GM23338 (cell line): ENCODE measurements at regions not wholly inside any gene's neighbourhood (a gene's known extent, or its start where the extent isn't known, plus 50 kb on each side); places are given as distances from the start of the nearest gene placed in this dataset.

Experiments
- ATAC-seq: fragments of 200-7000 bp; cut with Tn5 transposase; 3 replicates; pipeline ENCODE4 v1.9.1; 2020
- DNase-seq: peaks from one replicate; pipeline ENCODE4 v3.0.0-alpha.2; 2015; ENCODE audit warnings: low spot score
- H2AFZ ChIP-seq: fragments of 200-600 bp; sonication (generic); 2 replicates; pipeline ENCODE4 v1.8.0; 2016; ENCODE audit warnings: antibody characterized with exemption, mild to moderate bottlenecking, moderate library complexity
- H3F3A ChIP-seq: fragments of 200-600 bp; sonication (generic); replicated peaks from 2 replicates; pipeline ENCODE4 v1.8.0; 2017; ENCODE audit warnings: antibody characterized with exemption, mixed run types, low read depth
- H3K27ac ChIP-seq: fragments of 200-600 bp; sonication (generic); 2 replicates; pipeline ENCODE4 v1.6.1; 2016; ENCODE audit warnings: low read depth
- H3K27me3 ChIP-seq: fragments of 200-600 bp; sonication (generic); 2 replicates; pipeline ENCODE4 v1.8.0; 2016; ENCODE audit warnings: mild to moderate bottlenecking, mixed run types, moderate library complexity; ENCODE audit not compliant: insufficient read depth
- H3K36me3 ChIP-seq: fragments of 200-600 bp; sonication (generic); 2 replicates; pipeline ENCODE4 v1.8.0; 2016; ENCODE audit warnings: mild to moderate bottlenecking; ENCODE audit not compliant: insufficient read depth
- H3K4me1 ChIP-seq: fragments of 200-600 bp; sonication (generic); 2 replicates; pipeline ENCODE4 v1.8.0; 2016; ENCODE audit warnings: mild to moderate bottlenecking, moderate library complexity; ENCODE audit not compliant: insufficient read depth
- H3K4me2 ChIP-seq: fragments of 200-600 bp; sonication (generic); 2 replicates; pipeline ENCODE4 v1.7.1; 2017; ENCODE audit warnings: mixed run types
- H3K4me3 ChIP-seq: fragments of 200-600 bp; sonication (generic); 2 replicates; pipeline ENCODE4 v1.6.1; 2016; ENCODE audit warnings: mixed run types
- H3K79me2 ChIP-seq: fragments of 200-600 bp; sonication (generic); replicated peaks from 2 replicates; pipeline ENCODE4 v1.8.0; 2017; ENCODE audit warnings: mild to moderate bottlenecking; ENCODE audit not compliant: insufficient read depth
- H3K9me2 ChIP-seq: fragments of 200-600 bp; sonication (generic); 2 replicates; pipeline ENCODE4 v1.8.0; 2017; ENCODE audit not compliant: insufficient read depth
- H4K20me1 ChIP-seq: fragments of 200-600 bp; sonication (generic); replicated peaks from 2 replicates; pipeline ENCODE4 v1.8.0; 2017; ENCODE audit warnings: mild to moderate bottlenecking; ENCODE audit not compliant: insufficient read depth
- H3K27ac Mint-ChIP-seq: 2 replicates; pipeline ENCODE4 v1.8.0; 2020; ENCODE audit warnings: inconsistent platforms, mild to moderate bottlenecking, moderate library complexity, mixed read lengths
- H3K27me3 Mint-ChIP-seq: 3 replicates; pipeline ENCODE4 v1.8.0; 2022; ENCODE audit warnings: low read depth, mild to moderate bottlenecking, moderate library complexity, mixed read lengths, inconsistent platforms; ENCODE audit not compliant: insufficient read depth, poor library complexity
- H3K36me3 Mint-ChIP-seq: 3 replicates; pipeline ENCODE4 v1.8.0; 2021; ENCODE audit warnings: low read depth, mild to moderate bottlenecking, inconsistent platforms, moderate library complexity, mixed read lengths
- H3K4me1 Mint-ChIP-seq: 3 replicates; pipeline ENCODE4 v1.8.0; 2020; ENCODE audit warnings: mild to moderate bottlenecking, inconsistent platforms, mixed read lengths
- H3K4me3 Mint-ChIP-seq: 3 replicates; pipeline ENCODE4 v1.8.0; 2021; ENCODE audit warnings: moderate library complexity, mild to moderate bottlenecking, inconsistent platforms, mixed read lengths
- H3K9me3 Mint-ChIP-seq: 3 replicates; pipeline ENCODE4 v1.8.0; 2020; ENCODE audit warnings: moderate library complexity, mild to moderate bottlenecking, inconsistent platforms, mixed read lengths
- CREB1 ChIP-seq: fragments of 250-450 bp; sonication (Bioruptor Pico); IDR thresholded peaks from 2 replicates; pipeline ENCODE4 v1.5.0; 2020; ENCODE audit warnings: low read depth, mild to moderate bottlenecking, moderate library complexity
- CTCF ChIP-seq, 2 experiments: fragments of 200-600 bp in 1 of 2; sonication (generic) in 1 of 2; conservative IDR thresholded peaks; 2 replicates each; pipeline versions ENCODE4 v1.5.1 to v1.6.1; 2016 to 2017; ENCODE audit warnings: antibody characterized with exemption in 2 of 2, low read depth in 2 of 2, mild to moderate bottlenecking in 2 of 2, moderate library complexity in 1 of 2
- ETS1 ChIP-seq: IDR thresholded peaks from 2 replicates; pipeline ENCODE4 v1.6.1; 2016; ENCODE audit warnings: antibody characterized with exemption
- EZH2 ChIP-seq: fragments of 200-600 bp; sonication (generic); IDR thresholded peaks from one replicate; pipeline ENCODE4 v1.8.0; 2017; ENCODE audit warnings: antibody characterized with exemption, mild to moderate bottlenecking, low read depth; ENCODE audit not compliant: unreplicated experiment
- JUNB ChIP-seq: IDR thresholded peaks from one replicate; pipeline ENCODE4 v1.6.1; 2016; ENCODE audit warnings: antibody characterized with exemption; ENCODE audit not compliant: unreplicated experiment
- POLR2AphosphoS5 ChIP-seq: IDR thresholded peaks from 2 replicates; pipeline ENCODE4 v1.6.1; 2016; ENCODE audit warnings: antibody characterized with exemption, low read depth
- REST ChIP-seq: IDR thresholded peaks from one replicate; pipeline ENCODE4 v1.6.1; 2018; ENCODE audit warnings: antibody characterized with exemption; ENCODE audit not compliant: unreplicated experiment
- STAT1 ChIP-seq: IDR thresholded peaks from one replicate; pipeline ENCODE4 v1.6.1; 2016; ENCODE audit warnings: antibody characterized with exemption; ENCODE audit not compliant: unreplicated experiment
- ZNF114 ChIP-seq: fragments of 250-450 bp; sonication (Bioruptor Pico); IDR thresholded peaks from 2 replicates; pipeline ENCODE4 v1.5.0; 2020; ENCODE audit warnings: mild to moderate bottlenecking, moderate library complexity
- ZNF331 ChIP-seq: fragments of 250-450 bp; sonication (Bioruptor Pico); IDR thresholded peaks from 2 replicates; pipeline ENCODE4 v1.5.0; 2020; ENCODE audit warnings: low read depth, mild to moderate bottlenecking, moderate library complexity

DNA sequence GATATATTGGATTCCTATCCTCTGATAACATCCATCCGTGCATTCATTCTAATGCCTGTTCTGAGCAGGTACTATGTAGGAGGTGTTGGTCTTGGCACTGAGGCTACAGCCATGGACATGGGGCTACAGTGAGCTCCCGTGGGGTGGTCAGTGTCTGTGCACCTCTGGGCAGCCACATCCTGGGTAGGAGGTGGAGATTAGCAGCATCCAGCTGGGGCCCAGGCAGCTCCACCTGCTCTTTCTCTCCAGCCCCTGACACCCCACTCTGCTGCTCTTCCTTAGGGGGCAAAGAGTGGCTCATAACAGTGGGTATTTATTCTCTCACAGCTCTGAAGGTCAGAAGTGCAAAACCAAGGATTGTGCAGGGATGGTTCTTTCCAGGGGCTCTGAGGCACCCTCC, 292.0 kb upstream of the SFSWAP start (continued):
- TF ChIP-seq REST (no peak), ZNF331 (CRISPR knock-in tag) (no peak)

DNA sequence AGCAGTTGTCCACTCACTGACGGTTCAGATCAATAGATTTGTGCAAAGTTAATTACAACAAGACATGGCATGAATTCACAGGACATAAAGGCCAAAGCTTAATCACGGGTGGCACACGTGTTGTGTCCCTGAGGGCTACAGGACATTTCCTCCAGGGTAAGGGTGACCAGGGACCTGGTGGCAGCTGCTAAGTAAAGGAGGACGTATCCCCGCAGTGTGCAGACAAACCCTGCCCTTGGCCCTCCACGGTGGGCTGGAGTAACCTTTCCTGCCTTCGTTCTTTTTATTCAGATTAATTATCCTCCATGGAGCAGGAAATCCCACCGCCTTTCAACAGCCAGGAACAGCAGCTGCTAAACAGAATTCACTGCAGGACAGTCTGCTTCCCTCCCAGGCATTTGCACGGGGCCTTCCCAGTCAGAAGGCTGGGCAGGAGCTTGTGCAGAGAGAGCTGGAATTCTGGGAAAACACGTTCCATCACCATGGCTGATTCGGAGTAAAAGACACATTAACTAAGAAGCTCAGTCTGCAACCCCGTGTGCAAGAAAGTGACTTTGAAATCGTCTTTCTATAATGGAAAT, 289.9 kb upstream of the SFSWAP start:
- H3K9me2 ChIP-seq, result peaks cover 7% of the 10 kb centered on the region; the same call in 1 of the 2 replicates
- Mint-ChIP-seq H3K27me3 (no peaks in the 10 kb centered on the region), H3K4me1 (no peaks in the 10 kb centered on the region), H3K36me3 (peaks cover 21% of the 10 kb centered on the region), H3K27ac (no peak overlapping the region; the same call in 1 of the 2 replicates), H3K9me3 (peaks cover 58% of the 10 kb centered on the region), H3K4me3 (no peak overlapping the region)
- H3K4me1 ChIP-seq, result no peaks in the 10 kb centered on the region
- no peaks in the 10 kb centered on the region for H3K36me3 ChIP-seq
- no peaks in the 10 kb centered on the region for H3K27me3 ChIP-seq
- DNase-seq (no peak), ATAC-seq (no peak)
- H2AFZ ChIP-seq, result no peak overlapping the region
- no peak overlapping the region for H3K4me2 ChIP-seq
- no peak overlapping the region for H3K27ac ChIP-seq
- no peaks in the 10 kb centered on the region for H3F3A ChIP-seq
- no peaks in the 10 kb centered on the region; the same call in 1 of the 2 replicates for H4K20me1 ChIP-seq
- H3K79me2 ChIP-seq, result no peaks in the 10 kb centered on the region
- no peak overlapping the region for H3K4me3 ChIP-seq
- TF ChIP-seq EZH2, result no peak
- TF ChIP-seq REST, result no peak
- TF ChIP-seq STAT1, result no peak
- no peak for TF ChIP-seq JUNB
- TF ChIP-seq CTCF (conservative IDR thresholded peaks at IDR 0.05; ENCODE audit: low read depth in 2 of 2), result no peak
- TF ChIP-seq POLR2AphosphoS5, result no peak
- no peak for TF ChIP-seq ZNF114 (CRISPR knock-in tag)
- TF ChIP-seq ETS1, result no peak
- TF ChIP-seq ZNF331 (CRISPR knock-in tag), result no peak
- TF ChIP-seq CREB1, result no peak
